Tibial nerve (tissue), 4 donors: ENCODE measurements at regions not wholly inside any gene's neighbourhood (a gene's known extent, or its start where the extent isn't known, plus 50 kb on each side); places are given as distances from the start of the nearest gene placed in this dataset.

Source experiments
- CTCF ChIP-seq, 5 experiments: fragments of 200-600 bp in 3 of 5; fragments of 450-650 bp in 2 of 5; sonication (generic) in 3 of 5; IDR thresholded peaks; one replicate each; pipeline ENCODE4 v1.5.1; 2016 to 2019; ENCODE audit warnings: antibody characterized with exemption in 5 of 5, mild to moderate bottlenecking in 3 of 5, moderate library complexity in 2 of 5
- EP300 ChIP-seq, 2 donors: sonication (generic); formaldehyde crosslinking; IDR thresholded peaks; one replicate each; pipeline ENCODE4 v1.6.1; 2017; ENCODE audit warnings: antibody characterized with exemption in 2 of 2, mild to moderate bottlenecking in 1 of 2
- POLR2A ChIP-seq, 2 donors: fragments of 450-650 bp; IDR thresholded peaks; one replicate each; pipeline ENCODE4 v1.6.1; 2017; ENCODE audit warnings: antibody characterized with exemption in 2 of 2, mild to moderate bottlenecking in 2 of 2, moderate library complexity in 2 of 2

- TF ChIP-seq CTCF (IDR thresholded peaks at IDR 0.05) (no peak), EP300 (IDR thresholded peaks at IDR 0.05) (no peak), POLR2A (IDR thresholded peaks at IDR 0.05) (no peak)
Observed at GRCh38 chr2:172196768-172197431, 94.2 kb upstream of the DLX2 start.
